Duodenal mucosa (tissue), 2 donors: ENCODE measurements at regions not wholly inside any gene's neighbourhood (a gene's known extent, or its start where the extent isn't known, plus 50 kb on each side); places are given as distances from the start of the nearest gene placed in this dataset.

ENCODE experiments used
- H3K27ac ChIP-seq: one replicate; pipeline ENCODE4 v1.7.0; 2013; ENCODE audit warnings: low read depth, low read length
- H3K27me3 ChIP-seq, 2 donors: one replicate each; pipeline ENCODE4 v1.7.0; 2013; ENCODE audit warnings: low read length in 2 of 2, control low read depth in 1 of 2; ENCODE audit not compliant: insufficient read depth in 2 of 2, control insufficient read depth in 1 of 2
- H3K36me3 ChIP-seq, 2 donors: one replicate each; pipeline ENCODE4 v1.7.0; 2013; ENCODE audit warnings: low read length in 2 of 2, control low read depth in 1 of 2; ENCODE audit not compliant: insufficient read depth in 2 of 2, control insufficient read depth in 1 of 2
- H3K4me1 ChIP-seq, 2 donors: one replicate each; pipeline ENCODE4 v1.7.0; 2013; ENCODE audit warnings: low read length in 2 of 2, control low read depth in 1 of 2; ENCODE audit not compliant: insufficient read depth in 2 of 2, control insufficient read depth in 1 of 2
- H3K4me3 ChIP-seq, 2 donors: one replicate each; pipeline ENCODE4 v1.7.0; 2013; ENCODE audit warnings: low read length in 2 of 2, low read depth in 1 of 2
- H3K9ac ChIP-seq, 2 donors: one replicate each; pipeline ENCODE4 v1.7.0; 2013; ENCODE audit warnings: low read length in 2 of 2, low read depth in 1 of 2
- H3K9me3 ChIP-seq, 2 donors: one replicate each; pipeline ENCODE4 v1.7.0; 2013; ENCODE audit warnings: low read length in 2 of 2, control low read depth in 1 of 2; ENCODE audit not compliant: control insufficient read depth in 1 of 2

- Histone ChIP-seq H3K9me3 (no peaks in the 10 kb centered on the region), H3K9ac (no peak overlapping the region), H3K4me3 (no peak overlapping the region), H3K36me3 (no peaks in the 10 kb centered on the region), H3K4me1 (peaks cover 4 to 7% of the 10 kb centered on the region in 2 donors), H3K27me3 (no peaks in the 10 kb centered on the region), H3K27ac (no peak overlapping the region)
These were observed 49.7 kb upstream of the USP3 start for GRCh38 chr15:63454503-63455211.
